Neural progenitor cell (in vitro differentiated cells): ENCODE measurements at regions not wholly inside any gene's neighbourhood (a gene's known extent, or its start where the extent isn't known, plus 50 kb on each side); places are given as distances from the start of the nearest gene placed in this dataset.
A peak's percentile ranks its signal among the peaks of the same experiment; 100 is the strongest.

ENCODE experiments used
- DNase-seq: peaks from one replicate; pipeline ENCODE4 v3.0.0-alpha.2; 2016; ENCODE audit warnings: low spot score
- H2AFZ ChIP-seq: fragments of 200-600 bp; sonication (generic); replicated peaks from 2 replicates; pipeline ENCODE4 v1.6.1; 2016; ENCODE audit warnings: antibody characterized with exemption
- H3F3A ChIP-seq: fragments of 200-600 bp; sonication (generic); 2 replicates; pipeline ENCODE4 v1.6.1; 2016; ENCODE audit warnings: antibody characterized with exemption, low read depth
- H3K27ac ChIP-seq: fragments of 200-600 bp; sonication (generic); 2 replicates; pipeline ENCODE4 v1.5.1; 2016; ENCODE audit warnings: mild to moderate bottlenecking
- H3K27me3 ChIP-seq: fragments of 200-600 bp; sonication (generic); 2 replicates; pipeline ENCODE4 v1.6.1; 2016; ENCODE audit warnings: mild to moderate bottlenecking, moderate library complexity
- H3K36me3 ChIP-seq: fragments of 200-600 bp; sonication (generic); 2 replicates; pipeline ENCODE4 v1.5.1; 2016
- H3K4me1 ChIP-seq: fragments of 200-600 bp; sonication (generic); 2 replicates; pipeline ENCODE4 v1.6.1; 2016; ENCODE audit warnings: mixed run types
- H3K4me2 ChIP-seq: fragments of 200-600 bp; sonication (generic); 2 replicates; pipeline ENCODE4 v1.6.1; 2016
- H3K4me3 ChIP-seq: fragments of 200-600 bp; sonication (generic); 2 replicates; pipeline ENCODE4 v1.5.1; 2016
- H3K79me2 ChIP-seq: fragments of 200-600 bp; sonication (generic); 2 replicates; pipeline ENCODE4 v1.6.1; 2016; ENCODE audit warnings: low read depth
- H3K9ac ChIP-seq: fragments of 200-600 bp; sonication (generic); 2 replicates; pipeline ENCODE4 v1.6.1; 2016
- H3K9me3 ChIP-seq: fragments of 200-600 bp; sonication (generic); 2 replicates; pipeline ENCODE4 v1.5.1; 2016; ENCODE audit warnings: low read depth
- H4K20me1 ChIP-seq: fragments of 200-600 bp; sonication (generic); 2 replicates; pipeline ENCODE4 v1.6.1; 2016; ENCODE audit warnings: low read depth
- H3K27ac Mint-ChIP-seq: 3 replicates; pipeline ENCODE4 v1.8.0; 2021; ENCODE audit warnings: mixed read lengths
- H3K27me3 Mint-ChIP-seq: 2 replicates; pipeline ENCODE4 v1.8.0; 2022; ENCODE audit warnings: low read depth, mild to moderate bottlenecking, inconsistent platforms, moderate library complexity, mixed read lengths; ENCODE audit not compliant: insufficient read depth
- H3K36me3 Mint-ChIP-seq: 3 replicates; pipeline ENCODE4 v1.8.0; 2021; ENCODE audit warnings: mixed read lengths
- H3K4me1 Mint-ChIP-seq: 3 replicates; pipeline ENCODE4 v1.8.0; 2021; ENCODE audit warnings: mixed read lengths
- H3K4me3 Mint-ChIP-seq: 3 replicates; pipeline ENCODE4 v1.8.0; 2021; ENCODE audit warnings: mild to moderate bottlenecking, moderate library complexity, mixed read lengths
- H3K9me3 Mint-ChIP-seq: 3 replicates; pipeline ENCODE4 v1.8.0; 2020; ENCODE audit warnings: mixed read lengths
- CTCF ChIP-seq: fragments of 200-600 bp; sonication (generic); IDR thresholded peaks from 2 replicates; pipeline ENCODE4 v1.5.1; 2017; ENCODE audit warnings: antibody characterized with exemption, mild to moderate bottlenecking
- EZH2 ChIP-seq: fragments of 200-600 bp; sonication (generic); IDR thresholded peaks from 2 replicates; pipeline ENCODE4 v1.6.1; 2017; ENCODE audit warnings: antibody characterized with exemption, mild to moderate bottlenecking, moderate library complexity
- EZH2phosphoT487 ChIP-seq: fragments of 200-600 bp; sonication (generic); IDR thresholded peaks from 2 replicates; pipeline ENCODE4 v1.6.1; 2017; ENCODE audit warnings: antibody characterized with exemption

- H3K36me3 Mint-ChIP-seq, result no peaks in the 10 kb centered on the region
- Histone ChIP-seq H3F3A (no peaks in the 10 kb centered on the region), H3K27me3 (no peaks in the 10 kb centered on the region), H3K36me3 (no peaks in the 10 kb centered on the region), H3K4me3 (no peak overlapping the region), H4K20me1 (no peaks in the 10 kb centered on the region), H2AFZ (peak overlapping the region; percentile 20), H3K79me2 (no peaks in the 10 kb centered on the region), H3K9ac (no peak overlapping the region), H3K9me3 (no peaks in the 10 kb centered on the region), H3K4me1 (no peaks in the 10 kb centered on the region), H3K27ac (no peak overlapping the region), H3K4me2 (no peak overlapping the region)
- peaks cover 2% of the 10 kb centered on the region for H3K27me3 Mint-ChIP-seq
- H3K9me3 Mint-ChIP-seq, result peaks cover 28% of the 10 kb centered on the region
- TF ChIP-seq CTCF (no peak), EZH2 (no peak), EZH2phosphoT487 (no peak)
- DNase-seq, result peak; percentile 5
- H3K4me3 Mint-ChIP-seq, result no peak overlapping the region
- H3K4me1 Mint-ChIP-seq, result no peaks in the 10 kb centered on the region
- H3K27ac Mint-ChIP-seq, result no peak overlapping the region
Observed at GRCh38 chr6:92879526-92879925, 539.8 kb downstream of the EPHA7 start.

- no peak for TF ChIP-seq EZH2phosphoT487
- TF ChIP-seq CTCF, result no peak
- no peak for TF ChIP-seq EZH2
- no peaks in the 10 kb centered on the region for H3K36me3 ChIP-seq
- no peak for DNase-seq
- no peaks in the 10 kb centered on the region for H4K20me1 ChIP-seq
- H3K27ac Mint-ChIP-seq, result no peak overlapping the region
- H3K4me1 ChIP-seq, result no peaks in the 10 kb centered on the region
- H3K4me3 ChIP-seq, result no peak overlapping the region
- no peaks in the 10 kb centered on the region for H3K27me3 Mint-ChIP-seq
- no peak overlapping the region for H3K9ac ChIP-seq
- H3K27ac ChIP-seq, result no peak overlapping the region
- H3K79me2 ChIP-seq, result no peaks in the 10 kb centered on the region
- H2AFZ ChIP-seq, result peak overlapping the region; percentile 54
- H3F3A ChIP-seq, result no peaks in the 10 kb centered on the region
- H3K36me3 Mint-ChIP-seq, result no peaks in the 10 kb centered on the region
- H3K9me3 ChIP-seq, result no peaks in the 10 kb centered on the region
- H3K4me2 ChIP-seq, result no peak overlapping the region
- H3K9me3 Mint-ChIP-seq, result peaks cover 6% of the 10 kb centered on the region
- no peak overlapping the region for H3K4me3 Mint-ChIP-seq
- H3K27me3 ChIP-seq, result no peaks in the 10 kb centered on the region
- no peaks in the 10 kb centered on the region for H3K4me1 Mint-ChIP-seq
Observed at GRCh38 chr6:92864966-92865555, 554.3 kb downstream of the EPHA7 start.

- Mint-ChIP-seq H3K4me1 (no peaks in the 10 kb centered on the region), H3K27me3 (no peaks in the 10 kb centered on the region)
- no peak overlapping the region for H3K4me2 ChIP-seq
Observed at GRCh38 chr6:92849636-92850035, 569.7 kb downstream of the EPHA7 start.

More at GRCh38 chr6:92849636-92850035, 569.7 kb downstream of the EPHA7 start:
- Histone ChIP-seq H4K20me1 (no peaks in the 10 kb centered on the region), H3K9me3 (no peaks in the 10 kb centered on the region), H3K9ac (no peak overlapping the region), H3K27me3 (no peaks in the 10 kb centered on the region), H3K27ac (no peak overlapping the region), H3K36me3 (no peaks in the 10 kb centered on the region), H3K4me3 (no peak overlapping the region), H3K79me2 (no peaks in the 10 kb centered on the region), H3F3A (peaks cover 12% of the 10 kb centered on the region), H2AFZ (no peak overlapping the region), H3K4me1 (peaks cover 17% of the 10 kb centered on the region)
- DNase-seq, result no peak
- H3K27ac Mint-ChIP-seq, result no peak overlapping the region
- H3K36me3 Mint-ChIP-seq, result no peaks in the 10 kb centered on the region
- H3K9me3 Mint-ChIP-seq, result no peaks in the 10 kb centered on the region
- TF ChIP-seq CTCF, result no peak
- no peak for TF ChIP-seq EZH2phosphoT487
- TF ChIP-seq EZH2, result no peak
- H3K4me3 Mint-ChIP-seq, result no peak overlapping the region
